ENCODE measurements at regions not wholly inside any gene's neighbourhood (a gene's known extent, or its start where the extent isn't known, plus 50 kb on each side); places are given as distances from the start of the nearest gene placed in this dataset.

DNA sequence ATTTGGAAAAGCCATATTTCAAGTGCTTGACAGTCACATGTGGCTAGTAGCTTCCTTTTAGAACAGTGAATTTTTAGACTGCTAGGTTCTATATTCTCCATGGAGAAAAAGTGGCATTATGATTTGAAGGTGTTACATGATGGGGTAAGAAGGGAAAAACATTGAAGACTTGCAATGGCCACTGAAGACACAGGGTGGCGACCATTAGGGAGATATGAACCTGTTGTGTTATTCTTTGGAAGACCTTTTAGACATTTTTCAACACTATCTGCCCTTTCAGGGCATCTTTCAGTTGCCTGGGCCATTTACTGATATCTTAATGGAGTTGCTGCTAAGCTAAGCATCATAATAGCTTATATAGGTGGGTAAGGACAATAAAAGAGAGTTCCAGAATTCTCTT lies 1387.2 kb downstream of the SUCLG1 start:
- TF ChIP-seq GATA3 (IDR thresholded peaks at IDR 0.05; ENCODE audit: low read depth, low read length) (no peak), GATA2 (IDR thresholded peaks at IDR 0.05; ENCODE audit: low read depth, low read length) (no peak)

Measured in SH-SY5Y (cell line).